Liver (tissue), 8 donors: ENCODE measurements at regions not wholly inside any gene's neighbourhood (a gene's known extent, or its start where the extent isn't known, plus 50 kb on each side); places are given as distances from the start of the nearest gene placed in this dataset.

Source experiments
- DNase-seq: peaks from one replicate; pipeline ENCODE4 v3.0.0-alpha.2; 2017; ENCODE audit warnings: low spot score
- H3K27ac ChIP-seq, 2 donors: one replicate each; pipeline ENCODE4 v1.7.0; 2013; ENCODE audit warnings: inconsistent platforms in 2 of 2, low read length in 2 of 2, control low read depth in 1 of 2, low read depth in 1 of 2, mild to moderate bottlenecking in 1 of 2
- H3K27me3 ChIP-seq, 4 donors: one replicate each; pipeline versions ENCODE4 v1.6.1 to v1.7.0; 2013; ENCODE audit warnings: low read length in 3 of 4, inconsistent platforms in 1 of 4, mild to moderate bottlenecking in 1 of 4, moderate library complexity in 1 of 4; ENCODE audit not compliant: control insufficient read depth in 4 of 4, insufficient read depth in 4 of 4
- H3K36me3 ChIP-seq, 4 donors: one replicate each; pipeline versions ENCODE4 v1.6.1 to v1.7.0; 2013; ENCODE audit warnings: low read length in 3 of 4, mild to moderate bottlenecking in 3 of 4, low read depth in 1 of 4, moderate library complexity in 1 of 4; ENCODE audit not compliant: control insufficient read depth in 4 of 4, insufficient read depth in 3 of 4
- H3K4me1 ChIP-seq, 4 donors: one replicate each; pipeline versions ENCODE4 v1.6.1 to v1.7.0; 2013; ENCODE audit warnings: low read length in 3 of 4, mild to moderate bottlenecking in 3 of 4, moderate library complexity in 1 of 4; ENCODE audit not compliant: control insufficient read depth in 4 of 4, insufficient read depth in 4 of 4
- H3K4me3 ChIP-seq, 3 donors: one replicate each; pipeline versions ENCODE4 v1.6.1 to v1.7.0; 2013; ENCODE audit warnings: low read length in 3 of 3, control low read depth in 1 of 3, low read depth in 1 of 3, mild to moderate bottlenecking in 1 of 3
- H3K9ac ChIP-seq, 2 donors: one replicate each; pipeline ENCODE4 v1.7.0; 2013; ENCODE audit warnings: low read length in 2 of 2, mild to moderate bottlenecking in 2 of 2, moderate library complexity in 2 of 2, control low read depth in 1 of 2, low read depth in 1 of 2
- H3K9me3 ChIP-seq, 4 donors: one replicate each; pipeline versions ENCODE4 v1.6.1 to v1.7.0; 2013; ENCODE audit warnings: low read length in 3 of 4; ENCODE audit not compliant: control insufficient read depth in 4 of 4
- EGR1 ChIP-seq, 2 donors: IDR thresholded peaks; 2 replicates each; pipeline ENCODE4 v1.6.1; 2016 to 2018; ENCODE audit warnings: antibody characterized with exemption in 2 of 2, low read depth in 2 of 2
- FOXA2 ChIP-seq: IDR thresholded peaks from 2 replicates; pipeline ENCODE4 v1.6.1; 2016; ENCODE audit warnings: antibody characterized with exemption
- HNF4A ChIP-seq, 2 donors: conservative IDR thresholded peaks; 2 replicates each; pipeline ENCODE4 v1.6.1; 2016; ENCODE audit warnings: antibody characterized with exemption in 2 of 2, mild to moderate bottlenecking in 2 of 2
- HNF4G ChIP-seq: IDR thresholded peaks from 2 replicates; pipeline ENCODE4 v1.6.1; 2016; ENCODE audit warnings: antibody characterized with exemption
- JUND ChIP-seq, 2 donors: IDR thresholded peaks; 2 replicates each; pipeline ENCODE4 v1.6.1; 2016; ENCODE audit warnings: antibody characterized with exemption in 2 of 2
- NR2F2 ChIP-seq: IDR thresholded peaks from 2 replicates; pipeline ENCODE4 v1.6.1; 2016; ENCODE audit warnings: antibody characterized with exemption
- RAD21 ChIP-seq, 2 donors: IDR thresholded peaks; 2 replicates each; pipeline ENCODE4 v1.6.1; 2016; ENCODE audit warnings: antibody characterized with exemption in 2 of 2, mild to moderate bottlenecking in 2 of 2
- RXRA ChIP-seq, 2 donors: IDR thresholded peaks; 2 replicates each; pipeline ENCODE4 v1.6.1; 2017 to 2018; ENCODE audit warnings: antibody characterized with exemption in 2 of 2, mild to moderate bottlenecking in 1 of 2
- TAF1 ChIP-seq: conservative IDR thresholded peaks from 2 replicates; pipeline ENCODE4 v1.6.1; 2016; ENCODE audit warnings: antibody characterized with exemption, mild to moderate bottlenecking
- YY1 ChIP-seq: IDR thresholded peaks from 2 replicates; pipeline ENCODE4 v1.6.1; 2016; ENCODE audit warnings: antibody characterized with exemption, mild to moderate bottlenecking
- WGBS: extraction: QIAGEN DNeasy Blood & Tissue Kit; methylation state at CpG from one replicate; pipeline ENCODE4 v1.1.7; 2013; 5-methylcytosine and 5-hydroxymethylcytosine counted together
- TF ChIP-seq, protein P1 (sequence below): IDR thresholded peaks from 2 replicates; pipeline ENCODE4 v1.6.1; 2016; ENCODE audit warnings: antibody characterized with exemption
- TF ChIP-seq, protein P2 (sequence below): fragments of 150-350 bp; IDR thresholded peaks from 2 replicates; pipeline ENCODE4 v1.5.1; 2017; ENCODE audit warnings: improper control_type of control experiment, low read depth, low read length; ENCODE audit not compliant: missing input control
- TF ChIP-seq, protein P3 (sequence below): IDR thresholded peaks from 2 replicates; pipeline ENCODE4 v1.6.1; 2016; ENCODE audit warnings: antibody characterized with exemption
- TF ChIP-seq, protein P4 (sequence below): IDR thresholded peaks from 2 replicates; pipeline ENCODE4 v1.6.1; 2016; ENCODE audit warnings: antibody characterized with exemption, mild to moderate bottlenecking
- TF ChIP-seq, protein P5 (sequence below): IDR thresholded peaks from 2 replicates; pipeline ENCODE4 v1.6.1; 2016; ENCODE audit warnings: antibody characterized with exemption
- donor health status: healthy.
- donor health status: healthy.
- donor health status: healthy.
- donor health status: healthy.
- donor health status: healthy.

DNA sequence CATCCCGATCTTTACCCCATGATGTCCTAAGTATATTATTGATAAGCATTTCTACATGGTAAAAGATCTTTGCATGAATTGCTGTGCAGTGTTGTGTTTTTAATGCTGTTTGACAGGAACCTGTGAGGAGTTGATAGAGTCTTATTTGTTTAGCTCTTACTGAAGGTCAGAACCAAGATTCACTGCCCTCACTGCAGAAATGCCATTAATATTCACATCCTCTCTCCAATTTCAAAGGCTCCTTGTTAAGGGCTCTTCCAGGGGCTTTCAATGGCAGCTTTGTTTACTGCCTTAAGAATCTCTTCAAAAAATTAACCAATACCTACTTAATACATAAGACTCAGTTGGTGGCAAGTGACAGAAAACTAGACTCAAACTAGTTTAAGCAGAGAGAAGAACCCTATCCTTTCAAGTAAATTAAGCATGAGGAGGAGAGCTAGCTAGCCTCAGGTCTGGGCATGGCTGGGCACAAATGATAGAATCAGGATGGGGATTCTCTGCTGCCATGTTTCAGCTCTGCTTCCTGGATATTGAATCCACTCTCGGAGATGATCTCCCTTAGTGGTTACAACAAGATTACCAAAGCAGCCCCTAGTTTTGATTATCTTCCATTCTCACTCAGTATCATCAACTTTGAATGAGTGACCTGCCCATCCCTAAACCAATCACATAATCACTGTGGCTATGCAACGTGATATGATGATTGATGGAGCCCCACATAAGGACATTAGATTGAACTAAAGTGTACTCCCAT lies 311.8 kb downstream of the CDH11 start:
- no peaks in the 10 kb centered on the region for H3K27me3 ChIP-seq
- H3K9me3 ChIP-seq = no peaks in the 10 kb centered on the region
- WGBS = 71% methylated on average over 3 of the region's 3 CpGs
- H3K9ac ChIP-seq = no peak overlapping the region
- no peaks in the 10 kb centered on the region for H3K36me3 ChIP-seq
- TF ChIP-seq FOXA2 = no peak
- H3K27ac ChIP-seq = no peak overlapping the region
- no peak overlapping the region for H3K4me3 ChIP-seq
- H3K4me1 ChIP-seq = no peaks in the 10 kb centered on the region
- no peak for DNase-seq

DNA sequence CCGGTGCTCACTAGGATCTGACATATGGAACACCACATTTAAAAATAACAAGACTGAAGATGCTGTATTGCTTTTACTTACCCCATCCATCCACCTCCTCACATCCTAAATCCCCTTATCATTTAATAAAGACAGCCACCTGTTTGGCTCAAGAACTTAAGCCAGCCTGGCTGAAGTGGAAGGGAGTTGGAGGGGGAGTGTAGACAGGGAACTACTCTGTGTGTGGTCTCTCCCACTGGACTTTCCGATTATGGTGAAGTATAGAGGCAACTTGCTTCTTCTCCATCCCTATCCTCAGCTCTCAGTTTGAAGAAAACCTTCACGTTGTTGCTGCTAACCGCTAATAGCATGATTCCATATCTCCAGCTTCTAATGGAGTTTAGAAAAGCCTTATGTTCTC lies 313.4 kb downstream of the CDH11 start:
- no peak for DNase-seq
- H3K27ac ChIP-seq = no peak overlapping the region
- TF ChIP-seq RAD21 (IDR thresholded peaks at IDR 0.05) = no peak
- no peak for TF ChIP-seq NR2F2
- TF ChIP-seq, protein P1, sequence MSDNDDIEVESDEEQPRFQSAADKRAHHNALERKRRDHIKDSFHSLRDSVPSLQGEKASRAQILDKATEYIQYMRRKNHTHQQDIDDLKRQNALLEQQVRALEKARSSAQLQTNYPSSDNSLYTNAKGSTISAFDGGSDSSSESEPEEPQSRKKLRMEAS = no peak
- TF ChIP-seq, protein P2, sequence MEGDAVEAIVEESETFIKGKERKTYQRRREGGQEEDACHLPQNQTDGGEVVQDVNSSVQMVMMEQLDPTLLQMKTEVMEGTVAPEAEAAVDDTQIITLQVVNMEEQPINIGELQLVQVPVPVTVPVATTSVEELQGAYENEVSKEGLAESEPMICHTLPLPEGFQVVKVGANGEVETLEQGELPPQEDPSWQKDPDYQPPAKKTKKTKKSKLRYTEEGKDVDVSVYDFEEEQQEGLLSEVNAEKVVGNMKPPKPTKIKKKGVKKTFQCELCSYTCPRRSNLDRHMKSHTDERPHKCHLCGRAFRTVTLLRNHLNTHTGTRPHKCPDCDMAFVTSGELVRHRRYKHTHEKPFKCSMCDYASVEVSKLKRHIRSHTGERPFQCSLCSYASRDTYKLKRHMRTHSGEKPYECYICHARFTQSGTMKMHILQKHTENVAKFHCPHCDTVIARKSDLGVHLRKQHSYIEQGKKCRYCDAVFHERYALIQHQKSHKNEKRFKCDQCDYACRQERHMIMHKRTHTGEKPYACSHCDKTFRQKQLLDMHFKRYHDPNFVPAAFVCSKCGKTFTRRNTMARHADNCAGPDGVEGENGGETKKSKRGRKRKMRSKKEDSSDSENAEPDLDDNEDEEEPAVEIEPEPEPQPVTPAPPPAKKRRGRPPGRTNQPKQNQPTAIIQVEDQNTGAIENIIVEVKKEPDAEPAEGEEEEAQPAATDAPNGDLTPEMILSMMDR = no peak
- TF ChIP-seq JUND (IDR thresholded peaks at IDR 0.05) = no peak
- no peaks in the 10 kb centered on the region for H3K36me3 ChIP-seq
- H3K9me3 ChIP-seq = no peaks in the 10 kb centered on the region
- no peak overlapping the region for H3K4me3 ChIP-seq
- 82% methylated on average over 4 of the region's 4 CpGs for WGBS
- H3K27me3 ChIP-seq = no peaks in the 10 kb centered on the region
- no peak overlapping the region for H3K9ac ChIP-seq
- no peaks in the 10 kb centered on the region for H3K4me1 ChIP-seq

DNA sequence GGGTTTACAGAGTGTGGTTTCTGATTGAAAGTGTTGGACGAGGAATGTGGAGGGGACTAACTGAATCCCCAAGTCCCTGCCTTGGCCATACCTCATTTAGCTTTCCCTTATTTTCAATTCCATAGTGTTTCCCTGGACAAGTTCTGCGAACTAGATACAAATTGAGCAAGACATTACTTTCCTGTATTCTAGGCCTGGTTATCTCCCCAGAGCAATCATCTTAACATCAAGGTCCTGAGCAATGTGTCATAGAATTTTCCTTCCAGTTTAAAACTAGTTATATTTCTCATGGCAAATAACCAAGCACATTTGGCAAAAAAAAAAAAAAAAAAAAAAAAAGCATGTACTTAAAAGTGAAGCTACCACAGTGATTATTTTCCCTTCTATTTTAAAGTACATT lies 330.1 kb downstream of the CDH11 start:
- Histone ChIP-seq H3K27ac (no peak overlapping the region), H3K9me3 (no peaks in the 10 kb centered on the region), H3K4me3 (no peak overlapping the region), H3K27me3 (no peaks in the 10 kb centered on the region), H3K9ac (no peak overlapping the region), H3K4me1 (no peaks in the 10 kb centered on the region), H3K36me3 (no peaks in the 10 kb centered on the region)
- no peak for DNase-seq
- 75% methylated on average over 2 of the region's 2 CpGs for WGBS
- TF ChIP-seq YY1 = no peak
- no peak for TF ChIP-seq HNF4G
- no peak for TF ChIP-seq EGR1 (IDR thresholded peaks at IDR 0.05; ENCODE audit: low read depth in 2 of 2)
- no peak for TF ChIP-seq HNF4A (conservative IDR thresholded peaks at IDR 0.05)
- no peak for TF ChIP-seq NR2F2
- TF ChIP-seq, protein P3, sequence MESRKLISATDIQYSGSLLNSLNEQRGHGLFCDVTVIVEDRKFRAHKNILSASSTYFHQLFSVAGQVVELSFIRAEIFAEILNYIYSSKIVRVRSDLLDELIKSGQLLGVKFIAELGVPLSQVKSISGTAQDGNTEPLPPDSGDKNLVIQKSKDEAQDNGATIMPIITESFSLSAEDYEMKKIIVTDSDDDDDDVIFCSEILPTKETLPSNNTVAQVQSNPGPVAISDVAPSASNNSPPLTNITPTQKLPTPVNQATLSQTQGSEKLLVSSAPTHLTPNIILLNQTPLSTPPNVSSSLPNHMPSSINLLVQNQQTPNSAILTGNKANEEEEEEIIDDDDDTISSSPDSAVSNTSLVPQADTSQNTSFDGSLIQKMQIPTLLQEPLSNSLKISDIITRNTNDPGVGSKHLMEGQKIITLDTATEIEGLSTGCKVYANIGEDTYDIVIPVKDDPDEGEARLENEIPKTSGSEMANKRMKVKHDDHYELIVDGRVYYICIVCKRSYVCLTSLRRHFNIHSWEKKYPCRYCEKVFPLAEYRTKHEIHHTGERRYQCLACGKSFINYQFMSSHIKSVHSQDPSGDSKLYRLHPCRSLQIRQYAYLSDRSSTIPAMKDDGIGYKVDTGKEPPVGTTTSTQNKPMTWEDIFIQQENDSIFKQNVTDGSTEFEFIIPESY = no peak
- TF ChIP-seq FOXA2 = no peak
- TF ChIP-seq RAD21 (IDR thresholded peaks at IDR 0.05) = no peak
- TF ChIP-seq TAF1 = no peak
- no peak for TF ChIP-seq RXRA (IDR thresholded peaks at IDR 0.05)
- no peak for TF ChIP-seq JUND (IDR thresholded peaks at IDR 0.05)
- TF ChIP-seq, protein P2 = no peak
- TF ChIP-seq, protein P1 = no peak
- TF ChIP-seq, protein P4, sequence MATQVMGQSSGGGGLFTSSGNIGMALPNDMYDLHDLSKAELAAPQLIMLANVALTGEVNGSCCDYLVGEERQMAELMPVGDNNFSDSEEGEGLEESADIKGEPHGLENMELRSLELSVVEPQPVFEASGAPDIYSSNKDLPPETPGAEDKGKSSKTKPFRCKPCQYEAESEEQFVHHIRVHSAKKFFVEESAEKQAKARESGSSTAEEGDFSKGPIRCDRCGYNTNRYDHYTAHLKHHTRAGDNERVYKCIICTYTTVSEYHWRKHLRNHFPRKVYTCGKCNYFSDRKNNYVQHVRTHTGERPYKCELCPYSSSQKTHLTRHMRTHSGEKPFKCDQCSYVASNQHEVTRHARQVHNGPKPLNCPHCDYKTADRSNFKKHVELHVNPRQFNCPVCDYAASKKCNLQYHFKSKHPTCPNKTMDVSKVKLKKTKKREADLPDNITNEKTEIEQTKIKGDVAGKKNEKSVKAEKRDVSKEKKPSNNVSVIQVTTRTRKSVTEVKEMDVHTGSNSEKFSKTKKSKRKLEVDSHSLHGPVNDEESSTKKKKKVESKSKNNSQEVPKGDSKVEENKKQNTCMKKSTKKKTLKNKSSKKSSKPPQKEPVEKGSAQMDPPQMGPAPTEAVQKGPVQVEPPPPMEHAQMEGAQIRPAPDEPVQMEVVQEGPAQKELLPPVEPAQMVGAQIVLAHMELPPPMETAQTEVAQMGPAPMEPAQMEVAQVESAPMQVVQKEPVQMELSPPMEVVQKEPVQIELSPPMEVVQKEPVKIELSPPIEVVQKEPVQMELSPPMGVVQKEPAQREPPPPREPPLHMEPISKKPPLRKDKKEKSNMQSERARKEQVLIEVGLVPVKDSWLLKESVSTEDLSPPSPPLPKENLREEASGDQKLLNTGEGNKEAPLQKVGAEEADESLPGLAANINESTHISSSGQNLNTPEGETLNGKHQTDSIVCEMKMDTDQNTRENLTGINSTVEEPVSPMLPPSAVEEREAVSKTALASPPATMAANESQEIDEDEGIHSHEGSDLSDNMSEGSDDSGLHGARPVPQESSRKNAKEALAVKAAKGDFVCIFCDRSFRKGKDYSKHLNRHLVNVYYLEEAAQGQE = no peak
- TF ChIP-seq, protein P5, sequence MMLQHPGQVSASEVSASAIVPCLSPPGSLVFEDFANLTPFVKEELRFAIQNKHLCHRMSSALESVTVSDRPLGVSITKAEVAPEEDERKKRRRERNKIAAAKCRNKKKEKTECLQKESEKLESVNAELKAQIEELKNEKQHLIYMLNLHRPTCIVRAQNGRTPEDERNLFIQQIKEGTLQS = no peak
